ENCODE measurements at regions not wholly inside any gene's neighbourhood (a gene's known extent, or its start where the extent isn't known, plus 50 kb on each side); places are given as distances from the start of the nearest gene placed in this dataset.
A peak's percentile ranks its signal among the peaks of the same experiment; 100 is the strongest.

DNA sequence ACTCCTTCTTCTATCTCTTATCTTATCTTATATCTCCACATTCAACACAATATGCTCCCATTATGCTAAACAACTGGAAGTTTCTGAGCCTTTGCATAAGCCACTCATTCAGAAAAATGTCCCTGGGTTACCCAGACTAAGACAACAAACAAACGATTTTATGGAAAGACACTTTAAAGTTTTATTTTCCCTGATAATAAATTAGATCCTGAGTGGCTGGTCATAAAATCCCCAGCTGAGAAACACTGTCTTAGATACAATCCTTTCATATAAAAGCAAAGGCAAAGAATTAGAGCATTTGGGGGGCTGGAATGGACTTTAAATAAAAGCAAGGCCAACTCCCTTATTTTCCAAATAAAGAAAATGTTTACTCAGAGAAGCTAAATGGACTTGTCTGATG is 322.3 kb downstream of the GBE1 start:
- DNase-seq: no peak

DNA sequence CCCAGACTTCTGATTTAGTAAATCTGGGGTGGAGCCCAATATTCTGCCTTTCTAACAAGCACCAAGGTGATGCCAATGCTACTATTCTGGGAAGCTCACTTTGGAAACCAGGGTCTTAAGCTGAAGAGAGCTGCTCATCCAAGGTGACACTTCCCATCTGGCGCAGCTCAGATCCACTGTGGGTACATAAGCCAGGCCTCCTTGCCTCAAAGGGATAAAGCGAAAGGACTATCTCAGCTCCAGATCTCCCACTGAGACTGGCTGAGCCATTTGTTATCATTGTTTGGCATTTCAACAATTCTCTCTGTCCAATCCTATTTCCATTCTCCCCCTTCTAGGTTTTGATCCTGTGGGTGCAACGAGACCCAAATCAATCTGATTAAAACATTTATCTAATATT is 323.8 kb downstream of the GBE1 start:
- no peak for DNase-seq

DNA sequence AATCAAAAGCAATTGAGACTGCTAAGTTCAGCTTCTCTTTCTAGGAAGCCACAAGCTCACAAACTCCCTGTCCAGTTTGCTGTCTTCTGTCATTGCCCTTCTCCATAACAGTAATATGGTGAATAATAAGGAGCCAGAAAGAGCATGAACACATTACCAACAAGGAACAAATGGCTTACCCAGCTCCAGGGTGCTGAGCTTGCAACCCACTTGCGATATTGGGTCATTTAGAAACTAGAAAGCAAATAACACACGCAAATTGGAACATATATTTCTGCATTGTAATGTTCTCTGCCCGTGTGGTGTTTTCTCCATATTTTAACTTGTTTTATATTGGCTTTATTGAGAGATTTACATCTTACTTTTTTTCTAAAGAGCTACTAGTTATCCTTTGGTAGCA is 325.3 kb downstream of the GBE1 start:
- DNase-seq: no peak

DNA sequence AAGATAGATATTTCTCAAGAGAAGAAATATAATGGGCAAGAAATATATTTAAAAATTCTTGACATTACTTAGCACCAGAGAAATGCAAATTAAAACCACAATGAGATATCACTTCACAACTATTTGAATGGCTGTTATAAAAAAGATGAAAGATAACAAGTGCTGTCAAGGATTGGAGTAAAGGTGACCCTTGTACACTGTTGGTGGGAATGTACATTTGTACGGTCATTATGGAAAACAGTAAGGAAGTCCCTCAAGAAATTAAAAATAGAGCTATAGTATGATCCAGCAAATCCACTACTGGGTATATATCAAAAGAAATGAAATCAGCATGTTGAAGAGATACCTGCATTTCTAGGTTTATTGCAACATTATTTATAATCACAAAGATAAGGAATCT is 326.4 kb downstream of the GBE1 start:
- no peak for DNase-seq

DNA sequence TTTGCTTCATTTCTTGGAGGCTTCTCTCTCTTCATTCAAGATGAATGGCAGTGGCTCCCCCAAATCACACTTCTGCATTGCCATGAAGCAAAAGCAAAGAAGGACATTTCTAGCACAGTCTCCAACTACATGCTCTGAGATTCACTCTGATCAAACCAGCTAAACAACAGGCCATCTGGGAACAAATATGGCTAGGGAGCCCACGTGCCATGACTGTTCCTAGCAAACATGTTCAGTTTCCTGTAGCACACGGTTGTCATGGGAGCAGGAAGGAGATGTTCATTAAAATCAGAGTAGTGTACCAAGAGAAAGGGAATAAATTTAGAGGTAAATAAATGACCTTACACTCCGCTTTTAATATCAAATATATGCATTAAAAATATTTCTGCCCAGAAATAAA is 327.3 kb downstream of the GBE1 start:
- no peak for DNase-seq

DNA sequence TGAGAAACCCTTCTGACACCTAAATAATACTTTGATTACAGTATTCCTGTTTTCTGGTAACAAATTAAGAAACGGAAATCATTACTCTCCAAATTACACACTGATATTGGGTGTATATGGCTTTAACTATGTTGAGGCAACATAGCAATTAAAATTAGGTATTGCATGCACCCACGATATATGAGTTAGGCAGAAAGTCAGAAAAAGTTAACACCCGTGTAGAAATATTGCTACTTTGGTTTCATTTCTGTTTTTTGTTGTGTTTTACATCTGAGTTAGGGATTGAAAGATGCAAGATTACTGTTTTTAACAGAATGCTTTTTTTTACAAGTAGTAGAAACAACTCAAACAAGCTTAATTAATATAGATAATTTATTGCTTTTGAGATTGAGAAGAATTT is 327.8 kb downstream of the GBE1 start:
- DNase-seq: no peak

DNA sequence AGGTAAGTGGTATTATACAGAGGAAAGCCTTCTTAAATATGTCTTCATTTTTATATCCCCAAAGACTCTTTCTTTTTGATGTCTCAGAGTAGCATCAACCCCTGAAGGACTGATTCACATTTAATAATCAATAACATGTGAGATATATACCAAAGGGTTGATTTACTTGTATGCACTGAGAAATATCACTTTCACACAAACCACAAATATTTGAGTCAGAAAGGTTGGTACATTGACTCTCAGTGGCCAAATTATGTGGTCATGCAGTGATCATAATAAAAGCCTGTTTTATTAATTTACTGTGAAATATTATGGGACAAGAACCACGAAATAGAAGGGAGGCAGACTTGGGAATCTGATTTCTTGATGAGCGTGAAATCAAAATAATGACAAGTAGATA is 329.0 kb downstream of the GBE1 start:
- DNase-seq: no peak

DNA sequence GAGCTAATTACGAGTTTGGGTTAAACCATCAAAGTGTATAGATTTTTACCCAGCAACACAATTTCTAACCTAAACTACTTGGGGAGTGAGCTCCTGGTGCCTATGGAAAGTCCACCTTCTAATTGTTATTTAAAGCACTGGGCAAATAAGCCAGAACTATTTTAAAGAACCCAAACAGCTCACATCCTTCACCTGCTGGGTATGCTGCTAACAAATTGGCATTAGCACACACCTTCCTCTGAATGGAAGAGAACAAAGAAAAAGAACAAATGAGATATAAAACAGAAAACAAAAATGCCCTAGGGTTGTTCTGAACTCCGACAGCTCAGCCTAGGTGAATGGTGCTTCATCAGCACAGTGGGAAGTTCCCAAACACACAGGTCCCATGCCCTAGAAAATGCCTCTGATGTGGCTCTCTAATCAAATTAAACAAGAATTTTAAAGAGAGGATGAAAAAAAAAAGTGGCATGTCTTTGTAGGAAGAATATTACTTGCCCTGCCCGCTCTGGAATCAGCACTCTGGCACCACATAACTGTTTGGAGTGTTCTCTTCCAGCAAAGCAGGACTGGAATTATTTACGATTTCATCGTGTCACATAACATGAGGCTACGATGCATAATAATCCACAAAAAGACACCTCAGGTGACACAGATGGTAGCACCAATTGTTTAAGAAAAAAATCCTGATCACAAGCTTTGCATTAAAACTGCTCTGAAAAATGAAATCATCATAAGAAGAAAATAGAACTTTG is 334.4 kb downstream of the GBE1 start:
- DNase-seq: no peak

DNA sequence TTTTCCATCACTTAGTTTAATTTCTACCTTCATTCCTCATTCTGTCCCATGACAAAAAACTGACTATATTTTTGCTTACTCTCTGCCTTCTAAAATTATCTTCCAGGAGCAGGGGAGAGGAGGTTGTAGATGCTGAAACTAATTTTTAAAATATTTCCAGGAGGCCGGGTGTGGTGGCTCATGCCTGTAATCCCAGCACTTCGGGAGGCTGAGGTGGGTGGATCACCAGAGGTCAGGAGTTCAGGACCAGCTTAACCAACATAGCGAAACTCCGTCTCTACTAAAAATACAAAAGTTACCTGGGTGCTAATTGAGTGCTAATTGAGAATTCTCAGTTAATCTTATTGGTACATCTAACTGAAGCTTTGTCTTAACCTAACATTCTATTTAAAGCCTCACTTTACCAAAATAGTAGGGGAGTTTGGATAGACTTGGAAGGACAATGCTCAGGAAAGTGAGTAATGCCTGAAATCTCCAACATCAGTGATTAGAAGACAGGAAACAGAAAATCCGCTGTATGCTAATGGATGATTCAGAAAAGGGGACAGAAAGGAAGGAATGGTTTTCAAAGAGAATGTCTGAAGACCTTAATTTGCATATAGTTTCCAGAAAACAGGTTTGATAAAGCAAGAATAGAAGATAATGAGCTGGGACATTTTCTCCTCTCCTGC is 336.1 kb downstream of the GBE1 start:
- DNase-seq: no peak

DNA sequence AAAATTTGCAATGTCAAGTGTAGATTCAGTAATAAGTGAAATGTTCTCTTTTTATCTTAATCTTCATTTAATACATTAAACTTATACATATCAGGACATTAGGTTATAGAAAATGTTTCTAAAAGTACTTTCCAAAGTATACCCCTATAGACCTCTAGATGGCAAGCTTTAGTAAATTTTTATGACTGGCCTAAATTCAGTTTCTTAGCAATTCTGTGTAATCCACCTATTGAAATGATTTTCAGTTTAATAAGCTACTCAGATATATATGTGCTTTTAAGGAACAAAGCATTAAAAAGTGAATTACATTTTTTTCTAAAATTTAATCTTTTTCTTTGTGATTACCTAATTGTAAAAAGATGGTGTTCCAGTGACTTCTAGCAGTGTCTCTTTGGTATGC is 342.2 kb downstream of the GBE1 start:
- DNase-seq: peak; percentile 7

DNA sequence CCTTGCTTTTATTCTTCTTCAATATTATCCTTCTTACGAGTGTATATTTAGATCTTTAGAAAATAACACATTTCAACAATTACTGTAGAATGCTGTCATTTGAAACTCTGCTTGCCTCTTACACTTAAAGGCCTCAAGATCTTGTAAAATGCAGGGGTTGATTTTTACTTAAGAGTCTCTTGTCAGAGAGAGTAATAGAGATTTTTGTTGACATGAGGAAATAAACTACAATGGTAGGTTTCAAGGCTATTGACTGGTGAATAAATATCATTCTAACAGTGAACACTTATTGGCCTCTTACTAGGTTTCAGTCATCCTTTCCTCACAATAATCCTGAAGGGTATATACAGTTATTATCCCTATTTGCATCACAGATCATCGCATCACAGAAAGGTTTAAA is 344.6 kb downstream of the GBE1 start:
- no peak for DNase-seq

DNA sequence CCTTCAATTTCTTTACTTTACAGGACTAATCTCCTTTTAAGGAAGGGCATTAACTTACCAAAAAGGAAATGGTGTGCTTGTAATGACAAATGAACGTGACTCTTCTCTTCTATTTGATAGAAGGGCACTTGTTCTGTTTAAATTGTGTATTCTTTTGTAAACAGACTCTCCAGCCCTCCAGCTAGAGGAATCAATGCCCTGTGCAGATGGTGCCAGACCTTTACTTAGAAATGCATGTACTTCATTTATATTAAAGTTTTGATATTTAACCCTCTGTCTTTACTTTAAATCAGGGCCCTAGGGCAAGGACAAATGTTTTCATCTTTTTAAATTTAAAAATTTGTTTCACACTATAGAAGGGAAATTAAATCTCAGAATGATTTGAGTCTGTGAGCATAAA is 355.1 kb downstream of the GBE1 start:
- DNase-seq: no peak

DNA sequence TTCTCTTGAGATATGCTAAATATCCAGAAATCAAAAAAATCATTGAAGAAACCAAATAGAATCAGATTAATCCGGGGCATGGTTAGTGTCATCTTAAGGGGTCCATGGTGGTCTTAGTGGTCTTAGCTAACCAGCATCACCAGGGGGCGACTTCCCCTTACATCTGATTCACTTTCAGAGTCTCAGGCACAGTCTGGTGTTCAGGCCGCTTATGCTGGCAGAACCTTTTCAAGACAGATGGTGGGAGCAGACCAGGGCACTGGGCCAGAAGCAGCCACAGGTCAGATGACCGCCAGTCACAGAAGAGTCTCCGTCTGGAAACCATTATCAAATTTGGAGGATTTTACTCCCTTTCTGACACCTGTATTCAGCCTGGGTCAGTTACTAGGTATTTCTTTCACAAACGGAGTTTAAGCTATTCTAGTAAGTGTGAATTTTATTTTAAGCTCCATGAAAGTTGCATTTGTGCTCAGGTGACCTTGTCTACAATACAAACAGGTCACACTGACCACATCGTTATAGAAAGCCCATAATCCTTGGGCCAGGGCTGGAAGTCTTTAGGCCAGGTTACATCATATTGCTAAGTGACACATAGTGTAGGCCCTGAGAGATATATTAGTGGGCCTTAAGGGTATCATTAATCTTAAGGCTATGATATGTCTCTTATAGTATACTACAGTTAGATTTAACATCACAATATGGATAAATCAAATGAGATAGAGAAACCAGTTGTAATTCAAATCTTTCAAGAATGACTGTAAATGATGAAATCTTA is 365.5 kb downstream of the GBE1 start:
- DNase-seq: peak; percentile 43

DNA sequence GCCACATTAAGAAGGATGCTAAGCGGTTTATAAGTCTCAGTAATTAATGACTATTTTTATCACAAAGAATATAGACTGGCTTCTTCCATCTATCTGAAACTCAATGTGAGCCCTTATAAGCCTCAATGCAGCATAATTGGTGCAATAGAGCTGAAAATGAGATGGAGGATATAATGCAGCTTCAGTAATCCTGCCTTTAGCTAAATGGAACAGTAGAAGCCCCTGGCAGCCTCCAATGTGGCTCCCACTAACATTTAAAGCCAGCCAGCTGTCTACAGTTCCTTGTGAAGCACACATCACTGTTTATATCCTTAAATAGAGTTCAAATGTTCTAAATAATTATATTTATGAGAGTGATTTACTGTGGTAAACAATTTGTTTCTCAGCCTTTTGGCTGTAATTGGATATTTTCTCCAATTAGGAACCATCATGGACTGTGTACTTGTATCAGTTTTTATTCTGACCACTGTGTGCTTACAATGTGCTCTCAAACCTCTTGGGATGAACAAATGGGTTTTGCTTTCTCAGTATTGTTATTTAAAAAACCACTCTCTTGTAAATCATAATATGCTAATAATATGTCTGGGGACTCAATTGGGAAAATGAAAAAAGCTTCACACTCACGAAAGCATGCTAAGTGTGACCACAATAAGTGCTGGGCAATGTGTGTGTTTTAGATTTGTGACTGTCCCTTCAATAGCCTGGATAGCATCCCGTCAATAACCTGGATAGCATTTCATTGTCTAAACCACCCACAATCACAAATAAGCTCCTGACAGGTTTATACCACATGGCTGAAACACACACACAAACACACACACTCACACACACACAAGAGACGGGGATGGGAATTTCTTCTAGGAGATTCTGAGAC is 366.6 kb downstream of the GBE1 start:
- DNase-seq: no peak

DNA sequence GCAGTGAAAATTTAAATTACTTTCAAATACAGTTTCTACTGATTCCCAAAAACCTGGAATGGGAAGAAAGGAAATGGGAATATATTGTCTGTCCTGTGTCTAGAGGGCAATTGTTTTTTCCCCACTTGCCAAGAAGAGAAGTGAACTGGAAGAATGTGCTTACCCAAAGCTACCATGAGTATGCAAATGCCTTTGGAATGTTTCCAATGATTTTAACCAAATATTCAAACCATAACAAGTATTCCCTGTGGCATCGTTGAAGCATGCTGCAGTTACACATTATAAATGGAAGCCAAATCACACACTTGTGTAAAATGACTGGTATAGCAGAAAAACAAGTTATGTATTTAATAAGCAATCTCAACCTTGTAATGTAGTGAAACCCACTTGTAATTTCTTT is 368.2 kb downstream of the GBE1 start:
- peak; percentile 49 for DNase-seq

DNA sequence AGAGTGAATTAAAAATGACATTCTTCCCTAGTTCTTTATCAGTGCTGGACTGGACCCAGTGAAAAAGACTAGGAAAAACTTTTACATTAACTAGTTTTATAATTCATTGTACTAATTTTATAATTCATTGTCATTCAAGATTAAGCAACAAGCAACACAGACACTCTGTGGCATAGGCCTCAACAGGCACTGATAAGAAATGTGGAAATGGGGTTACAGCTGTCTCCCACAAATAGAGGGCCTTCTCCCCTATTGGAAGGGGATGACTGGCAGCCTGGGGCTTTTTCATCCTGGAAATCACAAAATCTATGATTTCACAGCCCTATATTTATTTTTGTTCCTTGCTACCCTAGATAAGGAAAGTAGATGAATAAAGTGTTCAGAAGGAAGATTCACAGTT is 370.6 kb downstream of the GBE1 start:
- DNase-seq: no peak

DNA sequence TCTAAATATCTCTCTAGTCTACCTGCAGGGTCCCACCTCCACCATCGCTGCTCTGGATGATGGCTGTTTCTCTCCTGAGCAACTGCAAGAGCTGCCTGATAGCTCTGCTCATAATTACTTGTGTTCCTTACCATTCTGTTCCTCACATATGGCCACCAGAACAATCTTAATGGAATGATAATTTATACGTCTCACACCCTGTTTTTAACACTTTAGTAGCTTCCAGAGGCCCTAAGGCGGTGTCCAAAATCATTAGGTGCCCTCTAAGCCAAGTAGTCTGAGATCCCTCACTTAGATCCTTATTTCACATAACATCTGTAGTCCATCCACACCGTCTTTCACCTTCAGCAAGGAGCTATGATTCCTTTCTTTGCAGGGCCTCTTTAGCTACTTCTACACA is 373.3 kb downstream of the GBE1 start:
- DNase-seq: no peak

DNA sequence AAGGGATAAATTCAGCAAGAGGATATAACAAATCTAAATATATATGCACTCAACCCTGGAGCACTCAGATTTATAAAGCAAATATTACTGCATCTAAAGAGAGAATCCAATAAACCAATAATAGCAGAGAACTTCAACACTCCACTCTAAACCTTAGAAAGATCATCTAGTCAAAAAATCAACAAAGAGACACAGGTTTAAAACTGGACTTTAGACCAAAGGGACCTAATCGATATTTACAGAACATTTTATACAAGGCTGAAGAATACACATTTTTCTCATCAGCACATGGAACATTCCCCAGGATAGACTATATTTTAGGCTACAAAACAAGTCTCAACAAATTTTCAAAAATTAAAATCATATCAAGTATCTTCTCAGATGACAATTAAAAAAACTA is 379.0 kb downstream of the GBE1 start:
- DNase-seq: no peak

DNA sequence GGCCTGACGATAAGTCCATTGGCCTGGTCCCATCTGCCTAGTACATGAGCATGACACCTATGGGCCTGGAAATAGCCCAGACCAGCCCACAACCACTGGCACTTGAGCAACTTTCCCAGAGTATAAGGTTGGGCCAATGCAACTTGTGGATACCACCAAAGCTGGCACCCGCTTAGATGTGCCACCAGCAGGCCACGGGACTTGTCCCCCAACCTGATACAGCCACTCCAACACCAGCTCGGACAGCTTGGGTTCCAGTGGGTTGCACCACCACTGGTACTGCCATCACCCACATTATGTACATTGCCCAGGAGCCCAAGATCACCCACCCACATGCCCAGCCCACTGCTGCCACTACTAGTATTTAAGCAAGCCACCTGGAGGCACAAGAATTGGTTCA is 381.2 kb downstream of the GBE1 start:
- no peak for DNase-seq

DNA sequence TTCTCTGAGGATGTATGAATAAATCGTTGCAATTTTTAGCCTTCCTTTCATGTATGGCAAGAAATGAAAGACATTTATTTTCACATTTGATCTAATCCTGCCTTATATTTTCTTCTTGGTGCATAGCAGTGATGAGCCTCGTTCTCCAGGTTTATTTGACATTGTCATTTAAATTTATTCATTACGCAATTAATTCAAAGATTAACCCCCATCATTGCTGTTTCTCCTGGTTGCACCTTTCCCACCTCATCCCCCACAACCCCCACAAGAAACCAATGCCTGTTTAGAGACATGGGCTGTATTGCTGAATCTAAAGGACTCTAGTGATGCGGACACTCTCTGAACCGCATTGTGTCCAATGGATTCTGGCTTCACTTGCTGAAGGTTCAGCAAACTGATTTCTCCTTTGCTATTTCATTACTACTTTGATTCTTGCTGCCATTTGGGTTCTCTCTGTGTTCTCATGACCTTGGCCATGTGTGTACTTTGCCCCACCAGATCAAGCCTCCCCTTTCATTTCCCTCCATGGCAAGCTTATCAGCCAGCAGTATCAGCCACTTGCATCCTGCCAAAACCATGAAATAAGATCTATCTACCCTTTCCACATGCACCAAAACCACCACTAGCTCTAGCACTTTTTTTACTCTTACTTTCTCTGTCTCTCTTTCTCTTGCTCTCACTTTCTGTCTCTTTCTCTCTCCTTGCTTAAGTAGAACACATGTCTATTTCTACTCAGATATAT is 382.7 kb downstream of the GBE1 start:
- DNase-seq: no peak

DNA sequence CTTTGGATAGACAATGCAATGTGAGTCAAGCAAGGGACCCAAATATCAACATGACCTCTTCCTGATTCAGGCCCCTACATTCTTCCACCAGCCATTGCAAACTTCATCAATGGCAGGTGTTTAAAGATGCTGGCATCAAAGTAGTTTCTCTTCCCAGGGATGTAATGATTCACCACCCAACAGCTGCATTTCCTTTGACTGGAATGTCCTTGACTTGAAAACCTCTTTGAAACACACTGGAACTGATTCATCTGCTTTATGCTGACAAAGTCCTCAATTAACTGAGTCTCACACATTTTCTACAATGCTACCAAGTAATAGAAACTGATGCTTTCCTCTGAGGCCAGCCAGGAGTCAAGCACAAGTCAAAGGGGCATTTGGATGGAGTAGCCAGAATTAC is 385.5 kb downstream of the GBE1 start:
- DNase-seq: peak; percentile 18

DNA sequence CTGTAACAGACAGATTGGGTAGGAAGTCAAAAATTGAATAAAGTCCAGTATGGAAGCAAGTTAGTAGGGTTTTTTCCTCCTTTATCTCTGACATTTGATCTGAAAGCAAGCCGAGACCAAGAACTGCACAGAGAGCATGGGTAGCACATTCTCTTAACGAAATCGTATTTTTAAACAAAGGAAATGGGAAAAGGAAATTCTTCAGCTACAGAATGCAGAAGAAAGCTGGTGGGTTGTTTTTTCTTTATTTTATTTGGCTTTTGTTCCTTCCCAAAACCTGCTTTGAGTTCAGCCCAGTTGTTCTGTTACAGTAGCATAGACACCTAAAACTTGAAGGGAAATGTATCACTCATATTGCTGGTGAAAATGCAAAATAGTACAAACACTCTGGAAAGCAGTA is 397.0 kb downstream of the GBE1 start:
- no peak for DNase-seq

Data from NCI-H446 treated with DMSO at 0.1 percent for 48 hours (cell line).